Adrenal gland (tissue), 5 donors: ENCODE measurements at regions not wholly inside any gene's neighbourhood (a gene's known extent, or its start where the extent isn't known, plus 50 kb on each side); places are given as distances from the start of the nearest gene placed in this dataset.

Experiments
- CTCF ChIP-seq, 6 experiments: fragments of 450-650 bp in 4 of 6; fragments of 200-600 bp in 2 of 6; sonication (generic) in 1 of 6; IDR thresholded peaks; 1 replicate in 5 of 6; 2 replicates in 1 of 6; pipeline versions ENCODE4 v1.5.1 to v1.8.0; 2016 to 2021; ENCODE audit warnings: antibody characterized with exemption in 6 of 6, mild to moderate bottlenecking in 2 of 6, moderate library complexity in 1 of 6
- POLR2A ChIP-seq, 2 donors: fragments of 450-650 bp; IDR thresholded peaks; one replicate each; pipeline ENCODE4 v1.6.1; 2017; ENCODE audit warnings: antibody characterized with exemption in 2 of 2, mild to moderate bottlenecking in 2 of 2, moderate library complexity in 1 of 2
- donor health status: DM: no; HTN: no; CAD: no.

GRCh38 chr1:235050911-235051360 is 77.7 kb downstream of the TOMM20 start:
- TF ChIP-seq CTCF (IDR thresholded peaks at IDR 0.05) (no peak), POLR2A (IDR thresholded peaks at IDR 0.05) (no peak)
